ENCODE measurements at regions not wholly inside any gene's neighbourhood (a gene's known extent, or its start where the extent isn't known, plus 50 kb on each side); places are given as distances from the start of the nearest gene placed in this dataset.

DNA sequence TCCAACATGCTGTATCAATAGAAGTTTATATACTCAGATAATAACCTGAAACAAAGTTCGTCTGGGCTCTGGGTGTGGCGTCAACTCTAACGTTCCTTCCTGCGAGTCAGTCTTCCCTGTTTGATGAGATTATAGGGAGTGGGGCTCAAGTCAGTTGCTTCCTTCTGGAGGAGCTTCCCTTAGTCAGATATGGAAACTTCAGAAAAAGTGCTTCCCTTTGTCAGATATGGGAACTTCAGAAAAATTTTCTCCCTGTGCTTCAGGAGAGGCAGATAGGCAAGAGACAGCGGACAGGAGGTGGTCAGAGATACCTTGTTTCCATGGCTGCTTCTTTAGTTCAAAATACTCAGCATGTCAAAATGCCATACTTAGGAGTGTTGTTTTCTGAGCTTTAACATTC lies 51.1 kb upstream of the PRDX6 start:
- FAIRE-seq (no peak), DNase-seq (ENCODE audit: low read depth, low spot score) (no peak), ATAC-seq (no peak)
- Histone ChIP-seq H4K20me1 (ENCODE audit: control insufficient read depth, insufficient read depth) (no peaks in the 10 kb centered on the region), H2AFZ (ENCODE audit: control insufficient read depth, low read depth, low read length) (no peak overlapping the region), H3K9ac (ENCODE audit: control insufficient read depth, insufficient read depth, low read length) (no peak overlapping the region), H3K27me3 (replicated peaks in 1 of 2; ENCODE audit: control insufficient read depth in 2 of 2, insufficient read depth in 2 of 2, low read length in 1 of 2) (no peaks in the 10 kb centered on the region), H3K4me2 (ENCODE audit: control insufficient read depth, insufficient read depth) (no peak overlapping the region), H3K27ac (ENCODE audit: control insufficient read depth, insufficient read depth) (no peak overlapping the region), H3K4me3 (no peak overlapping the region), H3K36me3 (ENCODE audit: control insufficient read depth in 2 of 2, insufficient read depth in 2 of 2, low read length in 1 of 2) (no peaks in the 10 kb centered on the region), H3K4me1 (ENCODE audit: control insufficient read depth, insufficient read depth, low read length) (peaks cover 18% of the 10 kb centered on the region), H3K79me2 (ENCODE audit: control insufficient read depth, insufficient read depth, low read length) (no peaks in the 10 kb centered on the region), H3K9me3 (replicated peaks; ENCODE audit: control insufficient read depth, insufficient read depth, low read length) (no peaks in the 10 kb centered on the region)
- intact Hi-C loops (cut with micrococcal nuclease; ENCODE audit: unreplicated experiment) (loop anchor here (10.0 kb wide), 1 partner anchor 499 kb away; no protein-coding TSS in a partner anchor), in situ Hi-C loops (cut with MboI) (loop anchor here (25.0 kb wide), 1 partner anchor 786 kb away; no protein-coding TSS in a partner anchor)
- ChIA-PET CTCF (interaction anchor here (1.3 to 1.8 kb wide), 2 partner anchors 171 to 223 kb away, joined by 4 to 5 read pairs; no protein-coding TSS in a partner anchor), SMC1A (ENCODE audit: uncharacterized antibody, unreplicated experiment) (interaction anchor here (1.0 to 1.1 kb wide), 2 partner anchors 9 to 15 kb away, joined by 3 to 4 read pairs; no protein-coding TSS in a partner anchor), POLR2A (no interaction called here), RAD21 (ENCODE audit: unreplicated experiment) (no interaction called here)
- 96% methylated on average over 5 of the region's 5 CpGs for WGBS (ENCODE audit: insufficient coverage, insufficient replicate concordance, low lambda C conversion rate, missing lambda C conversion rate)
- no TSS peak for BruUV-seq (replicated peaks)
- TF ChIP-seq KLF5 (IDR thresholded peaks at IDR 0.05; ENCODE audit: partially characterized antibody) (no peak), NFYA (IDR thresholded peaks at IDR 0.05; ENCODE audit: borderline replicate concordance, low read depth, low read length) (no peak), WRNIP1 (IDR thresholded peaks at IDR 0.05; ENCODE audit: borderline replicate concordance, low read depth, low read length) (no peak), NBN (IDR thresholded peaks at IDR 0.05) (no peak), TCF12 (IDR thresholded peaks at IDR 0.05; ENCODE audit: low read depth, low read length) (no peak), TAF1 (IDR thresholded peaks at IDR 0.05; ENCODE audit: borderline replicate concordance, low read depth, low read length) (no peak), MTA2 (IDR thresholded peaks at IDR 0.05; ENCODE audit: low read depth) (no peak), ZNF217 (IDR thresholded peaks at IDR 0.05) (no peak), FOXK2 (IDR thresholded peaks at IDR 0.05) (no peak), PAX8 (IDR thresholded peaks at IDR 0.05) (no peak), MTA3 (IDR thresholded peaks at IDR 0.05; ENCODE audit: borderline replicate concordance, low read length) (no peak)
- TF ChIP-seq, protein P1, sequence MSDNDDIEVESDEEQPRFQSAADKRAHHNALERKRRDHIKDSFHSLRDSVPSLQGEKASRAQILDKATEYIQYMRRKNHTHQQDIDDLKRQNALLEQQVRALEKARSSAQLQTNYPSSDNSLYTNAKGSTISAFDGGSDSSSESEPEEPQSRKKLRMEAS (IDR thresholded peaks at IDR 0.05; ENCODE audit: low read depth, low read length), result no peak
- TF ChIP-seq, protein P2, sequence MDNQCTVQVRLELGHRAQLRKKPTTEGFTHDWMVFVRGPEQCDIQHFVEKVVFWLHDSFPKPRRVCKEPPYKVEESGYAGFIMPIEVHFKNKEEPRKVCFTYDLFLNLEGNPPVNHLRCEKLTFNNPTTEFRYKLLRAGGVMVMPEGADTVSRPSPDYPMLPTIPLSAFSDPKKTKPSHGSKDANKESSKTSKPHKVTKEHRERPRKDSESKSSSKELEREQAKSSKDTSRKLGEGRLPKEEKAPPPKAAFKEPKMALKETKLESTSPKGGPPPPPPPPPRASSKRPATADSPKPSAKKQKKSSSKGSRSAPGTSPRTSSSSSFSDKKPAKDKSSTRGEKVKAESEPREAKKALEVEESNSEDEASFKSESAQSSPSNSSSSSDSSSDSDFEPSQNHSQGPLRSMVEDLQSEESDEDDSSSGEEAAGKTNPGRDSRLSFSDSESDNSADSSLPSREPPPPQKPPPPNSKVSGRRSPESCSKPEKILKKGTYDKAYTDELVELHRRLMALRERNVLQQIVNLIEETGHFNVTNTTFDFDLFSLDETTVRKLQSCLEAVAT (IDR thresholded peaks at IDR 0.05), result no peak
- TF ChIP-seq, protein P3, sequence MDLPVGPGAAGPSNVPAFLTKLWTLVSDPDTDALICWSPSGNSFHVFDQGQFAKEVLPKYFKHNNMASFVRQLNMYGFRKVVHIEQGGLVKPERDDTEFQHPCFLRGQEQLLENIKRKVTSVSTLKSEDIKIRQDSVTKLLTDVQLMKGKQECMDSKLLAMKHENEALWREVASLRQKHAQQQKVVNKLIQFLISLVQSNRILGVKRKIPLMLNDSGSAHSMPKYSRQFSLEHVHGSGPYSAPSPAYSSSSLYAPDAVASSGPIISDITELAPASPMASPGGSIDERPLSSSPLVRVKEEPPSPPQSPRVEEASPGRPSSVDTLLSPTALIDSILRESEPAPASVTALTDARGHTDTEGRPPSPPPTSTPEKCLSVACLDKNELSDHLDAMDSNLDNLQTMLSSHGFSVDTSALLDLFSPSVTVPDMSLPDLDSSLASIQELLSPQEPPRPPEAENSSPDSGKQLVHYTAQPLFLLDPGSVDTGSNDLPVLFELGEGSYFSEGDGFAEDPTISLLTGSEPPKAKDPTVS (IDR thresholded peaks at IDR 0.05; ENCODE audit: low read depth, low read length), result no peak
- TF ChIP-seq, protein P4, sequence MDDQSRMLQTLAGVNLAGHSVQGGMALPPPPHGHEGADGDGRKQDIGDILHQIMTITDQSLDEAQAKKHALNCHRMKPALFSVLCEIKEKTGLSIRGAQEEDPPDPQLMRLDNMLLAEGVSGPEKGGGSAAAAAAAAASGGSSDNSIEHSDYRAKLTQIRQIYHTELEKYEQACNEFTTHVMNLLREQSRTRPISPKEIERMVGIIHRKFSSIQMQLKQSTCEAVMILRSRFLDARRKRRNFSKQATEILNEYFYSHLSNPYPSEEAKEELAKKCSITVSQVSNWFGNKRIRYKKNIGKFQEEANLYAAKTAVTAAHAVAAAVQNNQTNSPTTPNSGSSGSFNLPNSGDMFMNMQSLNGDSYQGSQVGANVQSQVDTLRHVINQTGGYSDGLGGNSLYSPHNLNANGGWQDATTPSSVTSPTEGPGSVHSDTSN (IDR thresholded peaks at IDR 0.05; ENCODE audit: insufficient replicate concordance, low read depth, low read length), result no peak

All from GM12878 (cell line).